Adrenal gland (tissue), 5 donors: ENCODE measurements at regions not wholly inside any gene's neighbourhood (a gene's known extent, or its start where the extent isn't known, plus 50 kb on each side); places are given as distances from the start of the nearest gene placed in this dataset.

ENCODE experiments used
- CTCF ChIP-seq, 6 experiments: fragments of 450-650 bp in 4 of 6; fragments of 200-600 bp in 2 of 6; sonication (generic) in 1 of 6; IDR thresholded peaks; 1 replicate in 5 of 6; 2 replicates in 1 of 6; pipeline versions ENCODE4 v1.5.1 to v1.8.0; 2016 to 2021; ENCODE audit warnings: antibody characterized with exemption in 6 of 6, mild to moderate bottlenecking in 2 of 6, moderate library complexity in 1 of 6
- POLR2A ChIP-seq, 2 donors: fragments of 450-650 bp; IDR thresholded peaks; one replicate each; pipeline ENCODE4 v1.6.1; 2017; ENCODE audit warnings: antibody characterized with exemption in 2 of 2, mild to moderate bottlenecking in 2 of 2, moderate library complexity in 1 of 2
- donor health status: DM: no; HTN: no; CAD: no.

- TF ChIP-seq CTCF (IDR thresholded peaks at IDR 0.05): no peak
- no peak for TF ChIP-seq POLR2A (IDR thresholded peaks at IDR 0.05)
Observed at GRCh38 chr1:55636696-55637095, 421.5 kb upstream of the USP24 start.
